Right lobe of liver (tissue), 6 donors: ENCODE measurements at regions not wholly inside any gene's neighbourhood (a gene's known extent, or its start where the extent isn't known, plus 50 kb on each side); places are given as distances from the start of the nearest gene placed in this dataset.

Experiments
- ATAC-seq, 4 donors: fragments of 200-7000 bp; cut with Tn5 transposase; one replicate each; pipeline ENCODE4 v1.9.1; 2020; ENCODE audit warnings: mild to moderate bottlenecking in 4 of 4, moderate library complexity in 4 of 4
- DNase-seq, 3 donors: peaks; one replicate each; pipeline ENCODE4 v3.0.0-alpha.2; 2020
- H3K27ac ChIP-seq, 3 donors: fragments of 200-600 bp; one replicate each; pipeline ENCODE4 v1.8.0; 2022
- H3K27me3 ChIP-seq, 2 donors: fragments of 200-600 bp; one replicate each; pipeline ENCODE4 v1.8.0; 2022
- H3K36me3 ChIP-seq, 4 donors: fragments of 200-600 bp; sonication (generic) in 1 of 4; one replicate each; pipeline versions ENCODE4 v1.5.1 to v1.8.0; 2017 to 2022; ENCODE audit warnings: control low read depth in 1 of 4
- H3K4me1 ChIP-seq, 4 donors: fragments of 200-600 bp; sonication (generic) in 1 of 4; one replicate each; pipeline versions ENCODE4 v1.5.1 to v1.8.0; 2017 to 2022; ENCODE audit warnings: control low read depth in 1 of 4
- H3K4me3 ChIP-seq, 3 donors: fragments of 200-600 bp; one replicate each; pipeline ENCODE4 v1.8.0; 2022
- H3K9me3 ChIP-seq, 4 donors: fragments of 200-600 bp; sonication (generic) in 1 of 4; one replicate each; pipeline versions ENCODE4 v1.5.1 to v1.8.0; 2017 to 2022; ENCODE audit warnings: control low read depth in 1 of 4
- POLR2A ChIP-seq: fragments of 450-650 bp; IDR thresholded peaks from one replicate; pipeline ENCODE4 v1.6.1; 2017; ENCODE audit warnings: antibody characterized with exemption, mild to moderate bottlenecking
- WGBS: methylation state at CpG from one replicate; pipeline ENCODE4 v1.1.6; 2018; ENCODE audit warnings: low coverage, low lambda C conversion rate; ENCODE audit not compliant: insufficient coverage; ENCODE audit errors: missing lambda C conversion rate; 5-methylcytosine and 5-hydroxymethylcytosine counted together
- intact Hi-C, 2 donors: fragments of 100-400 bp; cut with DNase I; formaldehyde crosslinking; loops; one replicate each; pipeline versions ENCODE4 v1.11.2 to v1.14.1; 2022
- TF ChIP-seq, protein P1 (sequence below), 4 donors: fragments of 200-600 bp in 3 of 4; fragments of 450-650 bp in 1 of 4; IDR thresholded peaks; one replicate each; pipeline versions ENCODE4 v1.5.1 to v1.8.0; 2016 to 2022; ENCODE audit warnings: antibody characterized with exemption in 4 of 4, mild to moderate bottlenecking in 2 of 4
- donor health status: DM: no; HTN: yes; CAD: no.
- donor health status: DM: no; HTN: no; CAD: no.
- donor health status: DM: no; HTN: no; CAD: no.
- donor health status: DM: no; HTN: yes; CAD: no.
- donor health status: DM: no; HTN: yes; CAD: no.

DNA sequence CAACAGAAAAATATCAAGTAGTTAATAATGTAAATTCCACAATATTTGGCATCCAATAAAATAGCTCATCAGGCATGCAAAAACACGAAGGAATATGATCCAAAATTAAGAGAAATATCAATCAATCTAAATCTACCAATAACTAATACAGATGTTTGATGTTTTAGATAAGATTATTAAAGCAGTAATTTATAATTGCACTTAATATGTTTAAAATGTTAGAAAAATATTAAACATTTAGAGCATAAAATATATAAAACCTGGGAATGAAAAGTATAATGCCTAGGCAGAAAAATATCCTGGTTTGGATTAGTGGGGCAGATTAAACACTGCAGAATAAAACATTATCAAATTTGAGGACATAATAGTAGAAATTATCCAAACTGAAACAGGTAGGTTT is 879.9 kb downstream of the FAM181B start:
- Histone ChIP-seq H3K36me3 (no peaks in the 10 kb centered on the region), H3K9me3 (no peaks in the 10 kb centered on the region), H3K27ac (no peak overlapping the region), H3K4me3 (no peak overlapping the region), H3K27me3 (no peaks in the 10 kb centered on the region), H3K4me1 (no peaks in the 10 kb centered on the region)
- no peak for TF ChIP-seq POLR2A
- TF ChIP-seq, protein P1, sequence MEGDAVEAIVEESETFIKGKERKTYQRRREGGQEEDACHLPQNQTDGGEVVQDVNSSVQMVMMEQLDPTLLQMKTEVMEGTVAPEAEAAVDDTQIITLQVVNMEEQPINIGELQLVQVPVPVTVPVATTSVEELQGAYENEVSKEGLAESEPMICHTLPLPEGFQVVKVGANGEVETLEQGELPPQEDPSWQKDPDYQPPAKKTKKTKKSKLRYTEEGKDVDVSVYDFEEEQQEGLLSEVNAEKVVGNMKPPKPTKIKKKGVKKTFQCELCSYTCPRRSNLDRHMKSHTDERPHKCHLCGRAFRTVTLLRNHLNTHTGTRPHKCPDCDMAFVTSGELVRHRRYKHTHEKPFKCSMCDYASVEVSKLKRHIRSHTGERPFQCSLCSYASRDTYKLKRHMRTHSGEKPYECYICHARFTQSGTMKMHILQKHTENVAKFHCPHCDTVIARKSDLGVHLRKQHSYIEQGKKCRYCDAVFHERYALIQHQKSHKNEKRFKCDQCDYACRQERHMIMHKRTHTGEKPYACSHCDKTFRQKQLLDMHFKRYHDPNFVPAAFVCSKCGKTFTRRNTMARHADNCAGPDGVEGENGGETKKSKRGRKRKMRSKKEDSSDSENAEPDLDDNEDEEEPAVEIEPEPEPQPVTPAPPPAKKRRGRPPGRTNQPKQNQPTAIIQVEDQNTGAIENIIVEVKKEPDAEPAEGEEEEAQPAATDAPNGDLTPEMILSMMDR (IDR thresholded peaks at IDR 0.05) = no peak
- DNase-seq (no peak), ATAC-seq (no peak)
- 26% methylated on average over 1 of the region's 1 CpG for WGBS
- intact Hi-C loops = no loop called here

DNA sequence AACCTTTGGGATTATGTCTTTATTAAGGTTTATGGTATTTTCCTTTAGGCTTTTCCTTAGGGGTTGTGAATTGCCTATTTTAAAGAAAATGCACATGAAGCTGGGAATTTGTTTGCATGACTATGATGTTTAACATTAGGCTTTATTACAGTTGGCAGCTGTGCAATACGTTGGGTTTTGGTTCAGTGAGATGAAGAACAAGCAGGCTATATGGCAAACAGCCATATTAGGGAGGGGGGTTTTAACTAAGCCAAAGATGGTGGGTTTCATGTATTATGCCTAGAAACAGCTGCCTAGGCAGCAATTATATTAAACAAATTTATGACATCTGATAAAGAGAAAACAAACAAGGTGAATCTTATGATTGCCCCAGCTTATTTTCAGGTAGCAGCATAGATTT is 880.8 kb downstream of the FAM181B start:
- Histone ChIP-seq H3K27ac (no peak overlapping the region), H3K4me3 (no peak overlapping the region), H3K9me3 (no peaks in the 10 kb centered on the region), H3K36me3 (no peaks in the 10 kb centered on the region), H3K27me3 (no peaks in the 10 kb centered on the region), H3K4me1 (no peaks in the 10 kb centered on the region)
- intact Hi-C loops = no loop called here
- no peak for TF ChIP-seq POLR2A
- TF ChIP-seq, protein P1 (IDR thresholded peaks at IDR 0.05) = no peak
- DNase-seq = no peak
- 44% methylated on average over 1 of the region's 1 CpG for WGBS
- no peak for ATAC-seq

DNA sequence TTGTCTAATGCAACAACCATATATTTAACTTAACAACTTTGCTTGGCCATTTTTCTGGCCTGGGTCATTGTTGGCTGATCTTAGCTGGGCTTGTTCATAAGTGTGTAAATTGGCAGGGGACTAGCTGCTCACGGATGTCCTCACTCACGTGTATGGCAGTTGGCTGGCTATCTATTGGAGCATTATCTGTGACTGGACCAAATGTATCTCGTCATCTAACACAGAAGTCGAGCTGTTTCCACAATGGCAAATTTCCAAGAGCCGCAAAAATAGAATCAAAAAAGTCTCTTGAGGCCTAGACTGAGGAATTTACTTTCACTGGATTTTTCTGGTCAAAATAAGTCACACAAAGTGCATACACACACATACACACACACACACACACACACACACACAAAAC is 893.3 kb downstream of the FAM181B start:
- intact Hi-C loops = no loop called here
- H3K27me3 ChIP-seq = no peaks in the 10 kb centered on the region

DNA sequence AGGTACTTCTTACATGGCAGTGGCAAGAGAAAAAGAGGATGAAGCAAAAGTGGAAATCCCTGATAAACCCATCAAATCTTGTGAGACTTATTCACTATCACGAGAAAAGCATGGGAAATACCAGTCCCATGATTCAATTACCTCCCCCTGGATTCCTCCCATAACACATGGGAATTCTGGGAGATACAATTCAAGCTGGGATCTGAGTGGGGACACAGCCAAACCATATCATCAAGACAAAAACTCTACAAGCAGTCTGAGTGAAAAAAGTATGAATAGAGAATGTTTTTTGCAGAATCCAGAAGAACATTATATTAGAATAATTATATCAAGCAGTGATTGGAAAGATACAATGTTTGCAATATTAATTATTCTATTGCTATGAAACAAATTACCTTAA is 893.7 kb downstream of the FAM181B start:
- H3K36me3 ChIP-seq = no peaks in the 10 kb centered on the region
- H3K27ac ChIP-seq = no peak overlapping the region
- TF ChIP-seq POLR2A = no peak
- TF ChIP-seq, protein P1 (IDR thresholded peaks at IDR 0.05) = no peak
- 38% methylated on average over 1 of the region's 1 CpG for WGBS
- H3K9me3 ChIP-seq = no peaks in the 10 kb centered on the region
- intact Hi-C loops = no loop called here
- no peak overlapping the region for H3K4me3 ChIP-seq
- H3K27me3 ChIP-seq = no peaks in the 10 kb centered on the region
- DNase-seq (no peak), ATAC-seq (no peak)
- H3K4me1 ChIP-seq = no peaks in the 10 kb centered on the region

More for the DNA sequence above, 893.3 kb downstream of the FAM181B start:
- TF ChIP-seq, protein P1 (IDR thresholded peaks at IDR 0.05) = no peak
- no peak for TF ChIP-seq POLR2A
- Histone ChIP-seq H3K9me3 (no peaks in the 10 kb centered on the region), H3K36me3 (no peaks in the 10 kb centered on the region), H3K4me3 (no peak overlapping the region), H3K4me1 (no peaks in the 10 kb centered on the region), H3K27ac (no peak overlapping the region)
- DNase-seq (no peak), ATAC-seq (no peak)
- WGBS = 46% methylated on average over 5 of the region's 5 CpGs

DNA sequence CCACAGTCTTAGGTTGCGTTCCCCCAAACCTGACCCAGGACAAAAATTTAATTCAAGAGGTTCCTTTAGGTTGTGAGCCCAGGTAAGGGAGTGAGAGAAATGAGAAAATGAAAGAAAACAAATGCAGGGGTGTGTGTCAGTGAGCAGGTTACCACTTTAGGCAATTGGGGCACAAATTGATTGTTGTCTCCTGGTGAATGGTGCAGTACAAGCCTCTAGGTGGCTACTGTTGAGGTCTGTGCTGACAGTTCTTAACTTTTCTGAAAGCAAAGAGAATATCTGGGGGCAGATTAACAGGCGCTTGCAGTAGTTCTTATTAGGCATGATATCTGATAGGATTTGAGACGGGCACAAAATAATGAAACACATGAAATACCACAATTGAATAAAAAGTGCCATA is 894.6 kb downstream of the FAM181B start:
- intact Hi-C loops = no loop called here
- 80% methylated on average over 3 of the region's 3 CpGs for WGBS
- H3K9me3 ChIP-seq = no peaks in the 10 kb centered on the region

More for the DNA sequence above, 894.6 kb downstream of the FAM181B start:
- TF ChIP-seq, protein P1 (IDR thresholded peaks at IDR 0.05) = no peak
- no peak for TF ChIP-seq POLR2A
- H3K36me3 ChIP-seq = no peaks in the 10 kb centered on the region
- no peaks in the 10 kb centered on the region for H3K4me1 ChIP-seq
- no peak overlapping the region for H3K27ac ChIP-seq
- no peaks in the 10 kb centered on the region for H3K27me3 ChIP-seq
- DNase-seq (no peak), ATAC-seq (no peak)
- H3K4me3 ChIP-seq = no peak overlapping the region
